HUES64 (cell line): ENCODE measurements at regions not wholly inside any gene's neighbourhood (a gene's known extent, or its start where the extent isn't known, plus 50 kb on each side); places are given as distances from the start of the nearest gene placed in this dataset.

ENCODE experiments used
- H3K27ac ChIP-seq: 2 replicates; pipeline ENCODE4 v1.7.0; 2013; ENCODE audit warnings: low read depth, low read length, inconsistent platforms
- H3K27me3 ChIP-seq: 2 replicates; pipeline ENCODE4 v1.6.1; 2013; ENCODE audit warnings: mild to moderate bottlenecking, low read length; ENCODE audit not compliant: insufficient read depth
- H3K36me3 ChIP-seq: 2 replicates; pipeline ENCODE4 v1.6.1; 2013; ENCODE audit warnings: mild to moderate bottlenecking, low read length; ENCODE audit not compliant: insufficient read depth
- H3K4me1 ChIP-seq: 2 replicates; pipeline ENCODE4 v1.6.1; 2013; ENCODE audit warnings: mild to moderate bottlenecking, low read length, moderate library complexity; ENCODE audit not compliant: insufficient read depth
- H3K4me3 ChIP-seq: 2 replicates; pipeline ENCODE4 v1.5.1; 2013; ENCODE audit warnings: mild to moderate bottlenecking, low read length, moderate library complexity
- H3K9ac ChIP-seq: 2 replicates; pipeline ENCODE4 v1.6.1; 2013; ENCODE audit warnings: mild to moderate bottlenecking, low read depth, low read length
- H3K9me3 ChIP-seq: 2 replicates; pipeline ENCODE4 v1.6.1; 2013; ENCODE audit warnings: low read depth, low read length; ENCODE audit not compliant: insufficient read depth
- WGBS: fragments of 150-250, 120-280 bp; methylation state at CpG from one replicate; pipeline ENCODE4 v1.1.7; 2013; ENCODE audit warnings: missing lambda C conversion rate; 5-methylcytosine and 5-hydroxymethylcytosine counted together

DNA sequence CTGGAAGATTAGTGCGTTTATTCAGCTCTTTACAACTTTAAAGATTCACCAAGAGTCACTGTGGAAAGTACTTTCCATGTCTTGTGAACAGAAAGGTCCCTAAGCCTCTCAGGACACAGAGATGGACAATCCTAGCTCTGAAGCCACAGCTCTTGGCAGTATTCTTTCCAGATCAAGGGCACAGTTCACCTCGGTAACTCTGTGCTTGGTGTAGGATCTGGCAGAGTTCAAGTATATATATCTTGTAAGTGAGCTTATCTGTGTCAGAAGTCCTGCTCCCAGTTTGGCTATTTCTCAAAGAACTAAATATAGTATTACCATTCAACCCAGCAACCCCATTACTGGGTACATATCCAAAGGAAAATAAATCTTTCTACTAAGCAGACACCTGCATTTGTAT lies 183.7 kb downstream of the CBLN1 start:
- H3K4me3 ChIP-seq: no peak overlapping the region
- no peaks in the 10 kb centered on the region for H3K9me3 ChIP-seq
- H3K4me1 ChIP-seq: no peaks in the 10 kb centered on the region
- WGBS: 97% methylated on average over 2 of the region's 2 CpGs
- H3K27ac ChIP-seq: no peak overlapping the region
- no peaks in the 10 kb centered on the region for H3K36me3 ChIP-seq
- no peak overlapping the region for H3K9ac ChIP-seq
- H3K27me3 ChIP-seq: no peaks in the 10 kb centered on the region

GRCh38 chr16:49096176-49096945 lies 185.3 kb downstream of the CBLN1 start:
- Histone ChIP-seq H3K4me3 (no peak overlapping the region), H3K36me3 (no peaks in the 10 kb centered on the region), H3K27me3 (no peaks in the 10 kb centered on the region), H3K27ac (no peak overlapping the region), H3K9me3 (no peaks in the 10 kb centered on the region), H3K4me1 (no peaks in the 10 kb centered on the region), H3K9ac (no peak overlapping the region)
- 92% methylated on average over 7 of the region's 7 CpGs for WGBS

GRCh38 chr16:49095539-49095938 lies 186.1 kb downstream of the CBLN1 start:
- Histone ChIP-seq H3K27ac (no peak overlapping the region), H3K9me3 (no peaks in the 10 kb centered on the region), H3K4me1 (no peaks in the 10 kb centered on the region), H3K9ac (no peak overlapping the region), H3K36me3 (no peaks in the 10 kb centered on the region), H3K4me3 (no peak overlapping the region), H3K27me3 (no peaks in the 10 kb centered on the region)
- 22% methylated on average over 2 of the region's 2 CpGs for WGBS

DNA sequence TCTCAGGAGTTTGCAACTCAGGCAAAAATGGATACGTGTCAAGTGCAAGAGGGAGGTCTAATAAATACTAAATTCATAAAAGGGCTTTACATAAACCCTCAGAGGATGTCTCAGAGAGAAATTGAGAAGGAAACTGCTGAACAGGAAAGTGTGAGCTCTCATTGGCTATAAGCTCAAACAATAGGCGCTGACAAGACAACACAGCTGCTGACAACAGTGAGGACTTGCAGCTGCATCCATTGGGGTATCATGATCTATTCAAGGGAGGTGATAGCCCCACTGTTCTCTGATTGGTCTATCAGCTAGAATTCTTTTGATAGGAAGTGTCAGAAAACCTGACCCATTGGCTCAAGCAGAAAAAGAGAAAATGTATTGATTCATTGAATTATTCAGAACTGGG lies 187.2 kb downstream of the CBLN1 start:
- H3K4me3 ChIP-seq: no peak overlapping the region
- H3K4me1 ChIP-seq: no peaks in the 10 kb centered on the region
- H3K9me3 ChIP-seq: no peaks in the 10 kb centered on the region
- H3K27ac ChIP-seq: no peak overlapping the region
- 95% methylated on average over 2 of the region's 2 CpGs for WGBS
- H3K36me3 ChIP-seq: no peaks in the 10 kb centered on the region
- H3K9ac ChIP-seq: no peak overlapping the region
- no peaks in the 10 kb centered on the region for H3K27me3 ChIP-seq

DNA sequence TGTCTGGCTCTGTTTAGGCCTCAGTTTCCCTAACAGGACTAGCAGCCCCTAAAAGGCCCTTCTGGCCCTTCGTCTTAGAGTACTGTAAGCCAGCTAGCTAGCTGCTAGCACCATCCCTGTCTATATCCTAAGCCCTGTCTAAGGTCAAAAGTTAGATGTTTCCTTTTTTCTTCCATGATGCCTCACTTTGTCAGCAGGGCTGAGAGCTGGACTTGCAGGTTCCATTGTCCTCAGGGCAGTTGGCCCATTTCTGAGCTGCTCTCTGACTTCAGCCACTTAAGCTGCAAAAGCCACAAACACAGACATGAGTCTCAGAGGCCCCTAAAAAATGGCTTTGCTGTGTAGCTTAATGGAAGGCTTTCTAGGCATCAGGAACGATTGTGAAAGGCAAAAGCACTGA lies 187.7 kb downstream of the CBLN1 start:
- Histone ChIP-seq H3K9ac (no peak overlapping the region), H3K9me3 (no peaks in the 10 kb centered on the region), H3K27ac (no peak overlapping the region), H3K36me3 (no peaks in the 10 kb centered on the region), H3K27me3 (no peaks in the 10 kb centered on the region), H3K4me1 (no peaks in the 10 kb centered on the region), H3K4me3 (no peak overlapping the region)
- WGBS: 91% methylated on average over 2 of the region's 2 CpGs

DNA sequence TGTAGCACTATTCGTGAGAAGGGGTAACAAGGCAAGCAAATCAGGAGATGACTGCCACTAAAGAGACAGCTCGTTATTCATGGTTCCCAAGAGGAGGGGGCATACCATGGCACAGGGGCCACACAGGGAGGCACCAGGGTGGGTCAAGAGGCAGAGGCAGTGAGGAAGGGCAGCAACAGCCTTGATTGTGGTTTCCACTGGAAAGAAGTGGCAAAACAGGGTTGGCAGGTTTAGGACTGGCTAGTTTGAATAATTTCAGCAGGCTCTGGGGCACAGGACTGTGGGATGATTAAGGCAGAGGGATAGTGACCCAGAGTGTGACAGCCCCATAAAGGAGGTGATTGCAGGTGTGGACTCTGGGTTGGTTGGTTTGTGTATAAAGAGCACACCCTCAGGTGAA lies 188.9 kb downstream of the CBLN1 start:
- Histone ChIP-seq H3K9me3 (no peaks in the 10 kb centered on the region), H3K27me3 (no peaks in the 10 kb centered on the region), H3K4me1 (no peaks in the 10 kb centered on the region), H3K9ac (no peak overlapping the region), H3K27ac (no peak overlapping the region), H3K36me3 (no peaks in the 10 kb centered on the region), H3K4me3 (no peak overlapping the region)
- 83% methylated on average over 2 of the region's 2 CpGs for WGBS

GRCh38 chr16:49089533-49089932 lies 192.1 kb downstream of the CBLN1 start:
- H3K36me3 ChIP-seq: no peaks in the 10 kb centered on the region
- H3K27me3 ChIP-seq: no peaks in the 10 kb centered on the region
- peaks cover 8% of the 10 kb centered on the region for H3K9me3 ChIP-seq
- H3K27ac ChIP-seq: no peak overlapping the region
- no peak overlapping the region for H3K4me3 ChIP-seq
- no peak overlapping the region for H3K9ac ChIP-seq
- no peaks in the 10 kb centered on the region for H3K4me1 ChIP-seq
- 89% methylated on average over 2 of the region's 2 CpGs for WGBS

GRCh38 chr16:49089039-49089438 lies 192.6 kb downstream of the CBLN1 start:
- no peak overlapping the region for H3K27ac ChIP-seq
- 92% methylated on average over 4 of the region's 4 CpGs for WGBS
- no peak overlapping the region for H3K4me3 ChIP-seq
- no peaks in the 10 kb centered on the region for H3K27me3 ChIP-seq
- H3K9ac ChIP-seq: no peak overlapping the region
- H3K9me3 ChIP-seq: peaks cover 9% of the 10 kb centered on the region
- no peaks in the 10 kb centered on the region for H3K4me1 ChIP-seq
- H3K36me3 ChIP-seq: no peaks in the 10 kb centered on the region

DNA sequence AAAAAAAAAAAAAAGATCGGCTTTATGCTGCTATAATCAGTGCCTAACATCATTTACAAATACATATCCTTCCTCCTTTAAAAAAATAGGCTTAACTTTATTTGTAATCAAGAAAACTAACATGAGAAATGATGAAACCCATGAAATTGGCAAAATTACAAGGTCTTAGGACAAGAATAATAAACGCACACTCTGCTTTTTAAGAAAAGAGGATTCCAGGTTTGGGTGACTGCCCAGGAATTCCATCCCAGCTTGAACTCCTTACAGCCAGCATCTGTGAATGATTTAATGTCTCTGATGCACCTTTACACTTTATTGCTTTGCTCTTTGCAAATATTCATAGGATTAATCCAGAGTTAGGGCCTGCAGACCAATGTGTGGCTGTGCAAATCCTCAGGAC lies 196.0 kb downstream of the CBLN1 start:
- Histone ChIP-seq H3K4me3 (no peak overlapping the region), H3K4me1 (no peaks in the 10 kb centered on the region), H3K36me3 (no peaks in the 10 kb centered on the region), H3K9ac (no peak overlapping the region), H3K27ac (no peak overlapping the region), H3K27me3 (no peaks in the 10 kb centered on the region), H3K9me3 (peaks cover 9% of the 10 kb centered on the region)
- WGBS: 100% methylated on average over 1 of the region's 2 CpGs

- Histone ChIP-seq H3K27ac (no peak overlapping the region), H3K27me3 (no peaks in the 10 kb centered on the region), H3K36me3 (no peaks in the 10 kb centered on the region), H3K4me3 (no peak overlapping the region), H3K4me1 (no peaks in the 10 kb centered on the region), H3K9me3 (peaks cover 9% of the 10 kb centered on the region), H3K9ac (no peak overlapping the region)
Observed at GRCh38 chr16:49084628-49085390, 196.8 kb downstream of the CBLN1 start.

- Histone ChIP-seq H3K9ac (no peak overlapping the region), H3K27ac (no peak overlapping the region), H3K27me3 (no peaks in the 10 kb centered on the region), H3K4me3 (no peak overlapping the region), H3K4me1 (no peaks in the 10 kb centered on the region), H3K36me3 (no peaks in the 10 kb centered on the region), H3K9me3 (peaks cover 9% of the 10 kb centered on the region)
- 86% methylated on average over 3 of the region's 3 CpGs for WGBS
Observed at GRCh38 chr16:49081554-49081953, 200.1 kb downstream of the CBLN1 start.
